Skeletal muscle satellite cell (primary cell): ENCODE measurements at regions not wholly inside any gene's neighbourhood (a gene's known extent, or its start where the extent isn't known, plus 50 kb on each side); places are given as distances from the start of the nearest gene placed in this dataset.

Experiments
- H3K27me3 ChIP-seq: 2 replicates; pipeline ENCODE4 v1.7.0; 2013; ENCODE audit warnings: low read length; ENCODE audit not compliant: control insufficient read depth, insufficient read depth
- H3K36me3 ChIP-seq: 2 replicates; pipeline ENCODE4 v1.7.0; 2013; ENCODE audit warnings: mild to moderate bottlenecking, control low read depth, low read length; ENCODE audit not compliant: insufficient read depth
- H3K4me1 ChIP-seq: 2 replicates; pipeline ENCODE4 v1.7.0; 2013; ENCODE audit warnings: low read length; ENCODE audit not compliant: control insufficient read depth, insufficient read depth
- H3K4me2 ChIP-seq: 2 replicates; pipeline ENCODE4 v1.7.0; 2013; ENCODE audit warnings: mild to moderate bottlenecking, low read length
- H3K4me3 ChIP-seq: 2 replicates; pipeline ENCODE4 v1.7.0; 2013; ENCODE audit warnings: low read length
- H3K9ac ChIP-seq: 2 replicates; pipeline ENCODE4 v1.7.0; 2013; ENCODE audit warnings: mild to moderate bottlenecking, low read depth, low read length, moderate library complexity
- H3K9me3 ChIP-seq: replicated peaks from 2 replicates; pipeline ENCODE4 v1.7.0; 2013; ENCODE audit warnings: mild to moderate bottlenecking, control low read depth, low read length

- Histone ChIP-seq H3K4me3 (no peak overlapping the region), H3K9ac (no peak overlapping the region), H3K27me3 (peaks cover 4% of the 10 kb centered on the region), H3K4me1 (no peaks in the 10 kb centered on the region), H3K4me2 (no peak overlapping the region), H3K9me3 (no peaks in the 10 kb centered on the region), H3K36me3 (no peaks in the 10 kb centered on the region)
These were observed 188.1 kb downstream of the QDPR start for GRCh38 chr4:17323554-17324385.

GRCh38 chr4:17322514-17322913 is 189.4 kb downstream of the QDPR start:
- no peak overlapping the region for H3K4me3 ChIP-seq
- no peaks in the 10 kb centered on the region for H3K36me3 ChIP-seq
- peaks cover 4% of the 10 kb centered on the region for H3K27me3 ChIP-seq
- no peak overlapping the region for H3K9ac ChIP-seq
- H3K4me1 ChIP-seq, result no peaks in the 10 kb centered on the region
- H3K4me2 ChIP-seq, result no peak overlapping the region
- no peaks in the 10 kb centered on the region for H3K9me3 ChIP-seq

GRCh38 chr4:17320046-17320445 is 191.8 kb downstream of the QDPR start:
- Histone ChIP-seq H3K4me2 (no peak overlapping the region), H3K9me3 (no peaks in the 10 kb centered on the region), H3K4me3 (no peak overlapping the region), H3K36me3 (no peaks in the 10 kb centered on the region), H3K4me1 (no peaks in the 10 kb centered on the region), H3K27me3 (peaks cover 1% of the 10 kb centered on the region), H3K9ac (no peak overlapping the region)

GRCh38 chr4:17317526-17317925 is 194.4 kb downstream of the QDPR start:
- Histone ChIP-seq H3K27me3 (no peaks in the 10 kb centered on the region), H3K4me2 (no peak overlapping the region), H3K4me1 (no peaks in the 10 kb centered on the region), H3K9me3 (no peaks in the 10 kb centered on the region), H3K36me3 (no peaks in the 10 kb centered on the region), H3K9ac (no peak overlapping the region), H3K4me3 (no peak overlapping the region)

- no peak overlapping the region for H3K9ac ChIP-seq
- H3K4me1 ChIP-seq, result no peaks in the 10 kb centered on the region
- no peak overlapping the region for H3K4me3 ChIP-seq
- no peaks in the 10 kb centered on the region for H3K9me3 ChIP-seq
- H3K4me2 ChIP-seq, result no peak overlapping the region
- H3K36me3 ChIP-seq, result no peaks in the 10 kb centered on the region
- H3K27me3 ChIP-seq, result no peaks in the 10 kb centered on the region
These were observed 195.3 kb downstream of the QDPR start for GRCh38 chr4:17316566-17316965.

GRCh38 chr4:17315459-17315858 is 196.4 kb downstream of the QDPR start:
- Histone ChIP-seq H3K36me3 (no peaks in the 10 kb centered on the region), H3K4me1 (no peaks in the 10 kb centered on the region), H3K27me3 (no peaks in the 10 kb centered on the region), H3K4me2 (no peak overlapping the region), H3K9ac (no peak overlapping the region), H3K9me3 (no peaks in the 10 kb centered on the region), H3K4me3 (no peak overlapping the region)

- H3K4me3 ChIP-seq, result no peak overlapping the region
- no peaks in the 10 kb centered on the region for H3K36me3 ChIP-seq
- peaks cover 10% of the 10 kb centered on the region for H3K4me1 ChIP-seq
- no peak overlapping the region for H3K4me2 ChIP-seq
- no peak overlapping the region for H3K9ac ChIP-seq
- H3K9me3 ChIP-seq, result no peaks in the 10 kb centered on the region
- H3K27me3 ChIP-seq, result no peaks in the 10 kb centered on the region
These were observed 198.7 kb downstream of the QDPR start for GRCh38 chr4:17313194-17313593.

- H3K9ac ChIP-seq, result no peak overlapping the region
- peaks cover 10% of the 10 kb centered on the region for H3K4me1 ChIP-seq
- no peak overlapping the region for H3K4me2 ChIP-seq
- H3K9me3 ChIP-seq, result no peaks in the 10 kb centered on the region
- no peak overlapping the region for H3K4me3 ChIP-seq
- no peaks in the 10 kb centered on the region for H3K27me3 ChIP-seq
- no peaks in the 10 kb centered on the region for H3K36me3 ChIP-seq
These were observed 201.6 kb downstream of the QDPR start for GRCh38 chr4:17310269-17310652.

GRCh38 chr4:17309567-17310268 is 202.2 kb downstream of the QDPR start:
- Histone ChIP-seq H3K36me3 (no peaks in the 10 kb centered on the region), H3K4me2 (peak overlapping the region; percentile 25), H3K9ac (no peak overlapping the region), H3K9me3 (no peaks in the 10 kb centered on the region), H3K4me3 (no peak overlapping the region), H3K27me3 (no peaks in the 10 kb centered on the region), H3K4me1 (peaks cover 10% of the 10 kb centered on the region)

GRCh38 chr4:17301869-17302268 is 210.0 kb downstream of the QDPR start:
- H3K4me3 ChIP-seq, result no peak overlapping the region
- no peak overlapping the region for H3K4me2 ChIP-seq
- H3K27me3 ChIP-seq, result peaks cover under 1% of the 10 kb centered on the region

GRCh38 chr4:17301266-17301665 is 210.6 kb downstream of the QDPR start:
- H3K27me3 ChIP-seq, result peaks cover 3% of the 10 kb centered on the region
- H3K4me2 ChIP-seq, result no peak overlapping the region
- no peaks in the 10 kb centered on the region for H3K36me3 ChIP-seq
- no peaks in the 10 kb centered on the region for H3K4me1 ChIP-seq
- no peaks in the 10 kb centered on the region for H3K9me3 ChIP-seq
- H3K9ac ChIP-seq, result no peak overlapping the region
- H3K4me3 ChIP-seq, result no peak overlapping the region

More at GRCh38 chr4:17301869-17302268, 210.0 kb downstream of the QDPR start:
- H3K4me1 ChIP-seq, result no peaks in the 10 kb centered on the region
- no peak overlapping the region for H3K9ac ChIP-seq
- no peaks in the 10 kb centered on the region for H3K9me3 ChIP-seq
- H3K36me3 ChIP-seq, result no peaks in the 10 kb centered on the region
